NCI-H1417 (cell line): ENCODE measurements at regions not wholly inside any gene's neighbourhood (a gene's known extent, or its start where the extent isn't known, plus 50 kb on each side); places are given as distances from the start of the nearest gene placed in this dataset.
"Not testable (repeated sequence)": the region's sequence is repeated elsewhere in the genome, so short reads cannot be mapped to it uniquely, and the experiment has no call there.

Experiments
- DNase-seq, 3 experiments: peaks; one replicate each; lab custom pipeline; 2025; lab: John Stamatoyannopoulos, UW

DNA sequence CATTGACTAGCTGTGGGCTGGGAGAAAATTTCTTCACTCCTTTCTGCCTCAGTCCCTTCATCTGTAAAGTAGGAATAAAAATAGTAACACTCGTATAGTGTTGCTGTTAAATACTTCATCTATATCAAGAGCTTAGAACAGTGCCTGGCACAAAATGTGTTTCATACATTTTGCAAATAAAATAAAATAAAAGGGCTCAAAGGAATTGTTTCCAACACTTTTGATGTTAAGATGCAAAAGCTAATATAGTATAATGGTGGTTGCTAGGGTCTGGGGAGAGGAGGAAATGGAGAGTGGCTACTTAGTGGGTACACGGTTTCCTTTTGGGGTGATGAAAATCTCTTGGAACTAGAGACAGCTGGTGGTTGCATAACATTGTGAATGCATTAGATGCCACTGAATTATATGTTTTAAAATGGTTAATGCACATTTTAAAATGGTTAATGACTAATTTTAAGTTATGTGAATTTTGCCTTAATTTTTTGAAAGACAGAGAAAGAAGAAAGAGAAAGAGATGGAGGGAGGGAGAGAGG is 542.1 kb upstream of the ID2 start:
- DNase-seq, result no peak

- DNase-seq, result no peak
Measured at GRCh38 chr2:8141079-8141707, 540.7 kb upstream of the ID2 start.

DNA sequence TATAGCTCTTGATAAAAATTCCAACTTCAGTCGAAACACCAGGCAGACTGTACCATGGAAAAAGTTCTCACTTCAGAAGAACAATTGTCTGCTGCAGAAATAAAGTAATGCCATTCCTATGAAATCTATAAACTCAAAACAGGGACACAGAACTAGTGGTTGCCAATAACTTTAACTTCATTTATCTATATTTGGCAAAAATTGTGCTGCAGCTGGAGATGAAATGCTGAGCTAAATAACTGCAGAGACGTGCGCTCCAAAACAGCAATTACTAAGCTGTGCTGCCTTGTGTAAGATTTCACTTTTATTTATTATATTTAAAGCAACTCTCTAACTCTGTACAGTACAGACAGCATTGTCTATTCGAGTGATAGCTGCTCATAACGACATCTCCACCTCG is 540.1 kb upstream of the ID2 start:
- DNase-seq, result no peak

GRCh38 chr2:8142461-8142860 is 539.4 kb upstream of the ID2 start:
- DNase-seq, result no peak

GRCh38 chr2:8144131-8144631 is 537.7 kb upstream of the ID2 start:
- no peak for DNase-seq

DNA sequence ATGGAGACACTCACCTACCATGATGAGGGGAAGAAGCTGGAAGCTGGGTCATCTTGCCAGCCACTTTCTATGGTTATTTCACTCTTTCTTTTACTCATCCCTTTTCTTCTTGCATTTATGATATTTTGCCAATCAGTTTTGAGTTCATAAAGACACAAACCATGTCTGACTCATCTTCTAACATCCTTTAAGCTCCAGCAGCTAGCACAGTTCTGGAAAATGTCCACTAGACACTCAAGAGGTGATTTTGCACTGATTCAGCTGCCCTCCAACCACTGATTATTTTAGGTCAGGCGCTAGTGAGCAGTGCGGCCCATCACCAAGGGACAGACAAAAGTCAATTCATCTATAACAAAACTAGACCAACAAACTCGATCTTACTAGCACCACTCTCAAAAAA is 537.1 kb upstream of the ID2 start:
- DNase-seq, result no peak

DNA sequence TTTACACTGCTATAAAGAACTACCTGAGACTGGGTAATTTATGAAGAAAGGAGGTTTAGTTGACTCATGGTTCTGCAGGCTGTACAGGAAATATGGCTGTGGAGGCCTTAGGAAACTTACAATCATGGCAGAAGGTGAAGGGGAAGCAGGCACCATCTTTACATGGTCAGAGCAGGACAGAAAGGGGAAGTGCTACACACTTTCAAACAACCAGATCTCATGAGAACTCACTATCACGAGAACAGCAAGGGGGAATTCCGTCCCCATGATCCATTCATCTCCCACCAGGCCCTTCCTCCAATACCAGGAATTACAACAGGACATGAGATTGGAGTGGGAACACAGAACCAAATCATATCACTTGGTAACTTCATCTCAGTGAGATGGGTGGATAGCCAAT is 536.5 kb upstream of the ID2 start:
- not testable (repeated sequence) for DNase-seq

GRCh38 chr2:8146132-8147005 is 535.5 kb upstream of the ID2 start:
- peak; percentile 39 to 69 (median 41) for DNase-seq

DNA sequence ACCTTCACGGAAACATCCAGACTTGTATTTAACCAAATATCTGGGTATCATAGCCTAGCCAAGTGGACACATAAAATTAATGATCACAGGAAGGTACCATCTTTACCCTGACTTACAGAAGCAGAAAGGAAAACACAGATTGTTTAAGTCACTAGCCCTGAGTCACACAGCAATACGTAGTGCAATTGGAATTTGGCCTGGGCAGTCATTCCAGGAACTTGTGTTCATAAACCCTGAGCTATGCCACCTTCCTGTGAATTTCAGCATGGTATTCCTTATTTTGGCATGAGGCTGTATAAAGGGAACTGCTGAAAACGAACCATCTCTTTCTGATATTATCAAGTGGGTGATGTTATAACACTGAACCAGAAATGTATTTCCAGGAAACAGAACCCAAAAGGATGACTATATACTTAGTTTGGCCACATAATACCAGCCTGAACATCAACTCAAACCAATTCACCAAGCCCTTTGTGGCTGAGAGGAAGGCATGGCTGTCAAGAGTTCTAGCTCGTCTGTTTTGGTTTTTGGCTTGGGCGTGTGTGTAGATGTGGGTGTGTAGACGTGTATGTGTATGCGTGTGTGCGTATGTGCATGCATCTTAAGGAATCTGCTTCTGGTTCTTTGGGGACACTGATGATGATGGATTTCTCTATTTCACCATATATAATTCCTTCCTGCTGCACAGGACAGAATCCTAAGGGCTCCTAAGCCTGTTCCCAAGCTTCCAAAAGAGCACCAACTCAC is 533.4 kb upstream of the ID2 start:
- no peak for DNase-seq

GRCh38 chr2:8149007-8149405 is 532.9 kb upstream of the ID2 start:
- DNase-seq, result no peak

- no peak for DNase-seq
Measured at GRCh38 chr2:8149985-8150539, 531.8 kb upstream of the ID2 start.

DNA sequence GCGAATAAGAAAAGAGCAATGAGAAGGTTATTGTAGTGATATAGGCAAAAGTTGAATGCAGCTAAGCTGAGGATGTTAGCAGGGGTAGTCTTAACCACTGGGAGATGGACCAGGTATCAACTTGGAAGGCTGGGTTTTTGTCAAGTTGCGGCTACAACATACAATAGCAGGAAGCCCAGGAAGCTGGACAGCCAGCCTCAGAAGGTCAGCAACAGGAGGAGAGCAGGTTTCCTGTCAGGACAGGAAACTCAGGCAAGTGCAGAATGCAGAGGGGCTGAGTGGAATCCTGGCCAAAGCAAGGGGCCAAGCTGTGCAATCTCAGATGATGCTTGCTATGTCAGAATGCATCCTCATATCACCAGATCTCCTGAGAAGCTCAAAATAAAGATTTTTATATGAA is 530.0 kb upstream of the ID2 start:
- no peak for DNase-seq

- DNase-seq, result no peak
Measured at GRCh38 chr2:8152392-8153257, 529.2 kb upstream of the ID2 start.

DNA sequence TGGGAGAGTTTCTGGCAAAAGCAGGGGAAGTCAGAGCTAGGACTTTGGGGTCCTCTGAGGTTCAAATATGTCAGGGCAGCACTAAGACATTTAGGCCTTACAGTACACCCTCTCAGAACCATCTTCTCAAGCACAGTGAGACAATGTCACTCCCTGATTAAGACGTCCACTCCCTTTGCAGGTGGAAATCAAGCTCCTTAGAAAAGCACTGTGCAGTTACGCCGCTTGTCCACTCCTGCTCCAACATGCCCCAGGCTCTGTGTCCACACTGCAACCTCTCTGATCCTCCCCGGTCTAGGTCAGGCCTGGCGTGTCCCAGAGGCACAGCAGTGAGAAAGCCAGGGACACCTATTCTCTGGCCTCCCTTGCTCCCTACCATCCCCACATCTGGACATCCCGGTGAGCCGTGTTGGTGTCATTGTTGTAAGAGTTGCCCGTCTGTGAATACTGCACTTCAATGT is 528.6 kb upstream of the ID2 start:
- DNase-seq, result no peak

DNA sequence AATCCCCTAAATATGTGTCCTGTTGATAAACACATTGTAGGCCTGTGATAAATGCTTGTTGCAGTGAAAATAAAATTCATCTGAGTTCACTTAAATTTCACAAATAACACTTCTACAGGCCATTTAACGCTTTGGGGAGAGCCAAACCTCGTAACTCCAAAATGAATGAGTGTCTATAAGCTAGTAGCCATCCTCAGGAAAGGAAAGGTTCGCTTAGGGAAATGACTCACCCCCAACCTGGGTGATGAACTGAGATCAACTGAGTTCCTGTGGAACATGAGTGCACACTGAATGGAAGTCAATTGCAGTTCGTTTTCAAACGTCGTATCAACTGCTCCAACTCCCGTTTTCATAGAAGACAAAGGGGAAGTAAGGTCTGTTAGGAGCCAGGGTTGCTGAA is 527.6 kb upstream of the ID2 start:
- DNase-seq, result no peak

GRCh38 chr2:8154936-8155335 is 526.9 kb upstream of the ID2 start:
- no peak for DNase-seq

GRCh38 chr2:8157621-8158430 is 524.0 kb upstream of the ID2 start:
- peak in 1 of 3 experiments; percentile 10 for DNase-seq

DNA sequence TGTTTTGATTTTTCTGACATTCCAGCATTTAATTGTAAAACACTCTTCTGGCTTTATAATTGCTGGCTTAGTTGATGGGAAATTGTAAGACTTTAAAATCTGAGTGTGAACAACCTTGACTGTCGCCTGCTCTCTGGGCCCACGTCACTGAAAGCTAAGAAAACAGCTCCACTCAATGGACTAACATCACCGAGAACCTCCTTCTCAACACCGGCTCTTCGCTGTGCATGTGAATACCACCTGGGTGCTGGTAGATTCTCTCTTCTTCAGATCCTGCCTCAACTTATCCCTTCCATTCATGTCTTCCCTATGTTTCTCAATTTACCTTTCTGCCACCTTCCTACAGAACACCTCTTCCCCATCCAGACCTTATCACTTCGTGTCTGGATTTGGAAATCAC is 523.1 kb upstream of the ID2 start:
- no peak for DNase-seq

GRCh38 chr2:8159211-8159965 is 522.5 kb upstream of the ID2 start:
- no peak for DNase-seq
